Rectal smooth muscle tissue (tissue), 1 donor: ENCODE measurements at regions not wholly inside any gene's neighbourhood (a gene's known extent, or its start where the extent isn't known, plus 50 kb on each side); places are given as distances from the start of the nearest gene placed in this dataset.

Experiments used
- H3K27ac ChIP-seq: one replicate; pipeline ENCODE4 v1.7.0; 2013; ENCODE audit warnings: low read depth, low read length, inconsistent platforms
- H3K27me3 ChIP-seq: one replicate; pipeline ENCODE4 v1.7.0; 2013; ENCODE audit warnings: low read length; ENCODE audit not compliant: control insufficient read depth, insufficient read depth
- H3K36me3 ChIP-seq: one replicate; pipeline ENCODE4 v1.7.0; 2013; ENCODE audit warnings: low read length; ENCODE audit not compliant: control insufficient read depth, insufficient read depth
- H3K4me1 ChIP-seq: one replicate; pipeline ENCODE4 v1.7.0; 2013; ENCODE audit warnings: low read length; ENCODE audit not compliant: control insufficient read depth, insufficient read depth
- H3K4me3 ChIP-seq: one replicate; pipeline ENCODE4 v1.7.0; 2013; ENCODE audit warnings: low read length
- H3K9ac ChIP-seq: one replicate; pipeline ENCODE4 v1.7.0; 2013; ENCODE audit warnings: low read length

DNA sequence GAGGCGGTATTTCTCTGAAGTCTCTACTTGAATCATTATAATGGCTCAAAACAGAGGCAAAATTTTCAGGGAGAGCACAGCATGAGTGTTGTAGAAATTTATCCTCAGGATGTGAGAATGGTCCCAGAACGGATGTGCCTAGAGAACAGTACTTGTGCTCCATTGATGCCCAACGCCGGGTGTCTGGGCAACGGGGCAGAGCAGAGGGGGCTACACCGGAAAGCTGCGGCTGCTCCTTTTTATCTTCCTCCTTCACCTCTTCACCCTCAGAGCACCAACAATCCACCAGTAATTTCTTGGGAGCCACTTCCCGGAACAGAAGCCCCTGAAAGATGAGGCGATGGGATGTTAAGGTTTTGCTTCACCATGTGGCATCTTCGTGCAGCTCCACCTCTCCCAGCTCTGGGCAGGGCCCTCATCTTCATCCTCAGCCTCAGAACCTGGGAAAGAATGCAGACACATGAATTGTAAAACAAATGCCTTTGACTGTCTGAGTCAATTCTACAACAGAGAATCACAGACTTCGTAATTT, 71.5 kb downstream of the PTGR3 start:
- H3K4me3 ChIP-seq: no peak overlapping the region
- no peaks in the 10 kb centered on the region for H3K4me1 ChIP-seq
- H3K27me3 ChIP-seq: no peaks in the 10 kb centered on the region
- no peaks in the 10 kb centered on the region for H3K36me3 ChIP-seq
- H3K9ac ChIP-seq: no peak overlapping the region
- H3K27ac ChIP-seq: no peak overlapping the region

DNA sequence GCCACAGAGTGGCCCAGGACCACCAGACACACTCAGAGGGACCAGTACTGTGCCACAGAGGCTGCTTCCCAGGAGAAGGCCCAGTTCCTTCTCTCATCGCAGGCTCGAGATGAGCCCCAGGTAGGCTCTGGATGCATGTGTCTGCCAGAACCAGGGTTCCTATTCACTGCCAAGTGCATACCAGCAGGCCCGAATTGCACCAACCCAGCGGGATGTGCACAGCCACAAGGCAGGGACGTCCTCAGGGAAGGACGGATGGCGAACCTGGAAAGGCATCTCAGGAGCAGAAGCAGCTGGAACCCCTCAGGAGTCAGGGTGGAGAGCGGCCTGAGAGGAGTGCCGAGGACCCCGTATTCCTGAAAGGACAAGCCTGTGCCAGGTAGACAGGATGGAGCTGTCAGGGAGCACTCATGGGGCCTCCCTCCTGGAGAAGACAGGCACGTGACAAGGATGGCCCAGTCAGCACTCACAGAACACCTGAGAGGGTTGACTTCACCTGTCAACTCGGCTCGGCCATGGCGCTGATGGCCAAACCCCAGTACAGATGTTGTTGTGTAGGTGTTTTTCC, 73.7 kb downstream of the PTGR3 start:
- no peak overlapping the region for H3K27ac ChIP-seq
- no peaks in the 10 kb centered on the region for H3K27me3 ChIP-seq
- H3K36me3 ChIP-seq: no peaks in the 10 kb centered on the region
- no peak overlapping the region for H3K9ac ChIP-seq
- H3K4me3 ChIP-seq: no peak overlapping the region
- no peaks in the 10 kb centered on the region for H3K4me1 ChIP-seq

DNA sequence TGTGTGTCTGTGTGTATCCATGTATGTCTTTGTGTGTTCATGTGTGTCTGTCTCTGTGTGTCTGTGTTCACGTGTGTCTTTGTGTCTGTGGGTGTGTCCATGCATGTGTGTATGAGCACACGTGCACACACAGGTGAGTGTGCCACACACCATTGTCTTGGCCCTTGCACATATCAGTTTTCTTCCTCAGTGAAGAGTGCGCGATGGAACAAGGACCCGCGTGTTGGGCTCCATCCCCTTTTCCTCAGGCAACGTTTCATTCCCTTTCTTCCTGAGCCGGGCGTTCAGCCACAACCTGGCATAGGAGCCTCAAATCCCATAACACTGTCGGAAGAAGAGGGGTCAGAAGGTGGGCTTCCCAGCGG, 74.3 kb downstream of the PTGR3 start:
- H3K4me3 ChIP-seq: no peak overlapping the region
- no peaks in the 10 kb centered on the region for H3K4me1 ChIP-seq
- no peak overlapping the region for H3K27ac ChIP-seq
- H3K36me3 ChIP-seq: no peaks in the 10 kb centered on the region
- no peak overlapping the region for H3K9ac ChIP-seq
- H3K27me3 ChIP-seq: no peaks in the 10 kb centered on the region

DNA sequence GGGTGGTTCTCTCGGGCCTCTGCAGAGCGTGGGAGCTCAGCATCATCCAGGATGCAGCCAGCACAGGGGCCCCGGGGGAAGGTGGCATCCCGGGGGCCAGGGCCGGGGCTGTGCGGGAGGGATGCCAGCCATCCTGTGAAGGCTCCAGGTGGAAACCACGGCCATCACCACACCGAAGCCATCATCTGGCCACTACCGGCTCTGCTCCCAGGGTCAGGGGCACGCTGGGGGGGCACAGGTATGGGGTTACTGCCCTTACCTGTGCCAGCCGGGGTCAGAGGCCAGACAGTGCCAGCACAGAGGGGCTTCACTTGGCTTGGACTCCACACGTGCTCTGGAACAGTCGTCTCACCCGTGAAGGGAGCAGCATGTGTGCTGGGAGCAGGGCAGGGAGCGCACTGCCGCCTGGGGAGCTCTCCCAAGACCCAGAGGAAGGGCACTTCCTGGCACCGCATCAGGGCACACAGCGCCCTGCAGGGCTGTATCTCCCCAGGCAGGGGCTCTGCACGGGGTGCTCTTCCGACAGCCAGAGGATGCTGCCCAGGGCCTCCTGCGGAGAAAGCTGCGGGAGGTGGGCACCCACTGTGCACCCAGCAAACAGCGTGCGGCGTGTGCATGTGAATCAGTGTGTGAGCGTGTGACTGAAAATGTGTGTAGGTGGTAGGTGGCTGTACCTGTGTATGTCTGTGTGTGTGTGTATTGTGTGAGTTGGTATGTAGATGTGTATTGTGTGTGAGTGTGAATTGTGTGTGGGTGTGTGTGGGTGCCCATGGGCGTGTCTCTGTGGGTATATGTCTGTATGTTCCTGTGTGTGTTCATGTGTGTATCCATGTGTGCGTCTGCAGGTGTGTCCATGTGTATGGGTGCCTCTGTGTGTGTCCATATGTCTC, 75.0 kb downstream of the PTGR3 start:
- no peaks in the 10 kb centered on the region for H3K36me3 ChIP-seq
- no peak overlapping the region for H3K27ac ChIP-seq
- no peaks in the 10 kb centered on the region for H3K27me3 ChIP-seq
- H3K4me1 ChIP-seq: no peaks in the 10 kb centered on the region
- H3K9ac ChIP-seq: no peak overlapping the region
- H3K4me3 ChIP-seq: no peak overlapping the region

DNA sequence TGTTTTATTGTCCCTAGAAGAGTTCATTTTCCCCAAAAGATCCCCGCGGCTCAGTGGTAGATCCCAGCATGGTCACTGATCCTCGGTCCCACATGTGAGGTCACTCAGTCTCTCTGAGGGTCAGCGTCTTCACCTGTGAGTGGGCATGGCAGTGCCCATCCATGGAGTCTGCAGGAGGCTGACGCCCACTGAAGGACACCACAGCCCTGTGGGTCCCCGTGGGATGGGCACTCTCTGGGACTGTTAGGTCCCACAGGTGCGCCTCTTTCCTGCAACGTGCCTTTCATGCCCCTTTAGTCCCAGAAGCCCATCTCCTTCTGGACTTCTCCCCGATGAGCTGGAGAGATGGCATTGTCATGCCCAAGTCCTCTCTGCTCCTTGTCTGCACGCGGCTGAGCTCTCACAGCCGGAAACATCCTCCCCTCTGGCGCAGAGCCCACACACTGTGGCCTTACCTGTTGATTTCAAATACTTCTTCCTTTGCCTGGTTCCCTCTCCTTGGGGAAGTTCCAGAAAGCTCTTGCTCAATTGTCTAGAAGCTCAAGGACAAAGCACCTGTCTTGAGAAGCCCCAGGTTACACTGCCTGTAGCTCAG, 75.9 kb downstream of the PTGR3 start:
- no peak overlapping the region for H3K9ac ChIP-seq
- no peaks in the 10 kb centered on the region for H3K27me3 ChIP-seq
- H3K27ac ChIP-seq: no peak overlapping the region
- H3K36me3 ChIP-seq: no peaks in the 10 kb centered on the region
- H3K4me3 ChIP-seq: no peak overlapping the region
- H3K4me1 ChIP-seq: no peaks in the 10 kb centered on the region

DNA sequence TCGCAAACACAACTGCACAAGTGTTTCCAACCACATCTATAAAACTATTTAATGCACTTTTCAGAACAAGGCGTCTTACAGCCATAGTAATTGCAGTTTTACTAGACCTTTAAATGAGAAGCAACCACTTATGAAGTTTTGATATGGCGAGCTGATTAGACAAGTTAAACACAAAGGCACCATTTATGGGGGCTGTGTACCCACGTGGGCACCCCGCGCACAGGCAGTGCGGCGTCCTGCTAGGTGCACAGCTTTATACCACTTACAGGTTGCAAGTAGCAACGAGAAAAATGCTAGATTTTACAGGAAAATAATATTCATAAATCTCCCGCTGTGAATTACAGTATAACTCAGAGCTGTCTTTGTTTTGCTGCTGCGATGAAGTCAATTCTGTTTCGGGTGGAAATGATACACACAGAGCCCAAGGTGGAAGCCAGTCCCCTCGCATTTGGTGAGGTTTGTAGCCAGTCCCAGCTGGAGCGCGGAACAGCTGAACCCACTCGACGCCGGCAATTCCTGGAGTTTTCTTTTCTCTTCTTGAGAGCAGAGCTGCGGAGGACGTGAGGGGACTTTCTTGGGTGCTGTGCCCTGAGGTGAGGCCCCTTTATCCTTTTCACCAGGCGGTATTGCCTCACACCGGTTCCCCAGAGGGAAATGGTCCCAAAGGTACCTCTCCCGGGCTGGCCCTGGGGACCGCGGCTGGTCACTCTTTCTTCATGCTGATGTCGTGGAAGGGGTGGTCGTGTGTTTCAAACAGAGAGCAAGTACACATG, 76.7 kb downstream of the PTGR3 start:
- Histone ChIP-seq H3K4me1 (no peaks in the 10 kb centered on the region), H3K4me3 (no peak overlapping the region), H3K36me3 (no peaks in the 10 kb centered on the region), H3K27me3 (no peaks in the 10 kb centered on the region), H3K9ac (no peak overlapping the region), H3K27ac (no peak overlapping the region)

DNA sequence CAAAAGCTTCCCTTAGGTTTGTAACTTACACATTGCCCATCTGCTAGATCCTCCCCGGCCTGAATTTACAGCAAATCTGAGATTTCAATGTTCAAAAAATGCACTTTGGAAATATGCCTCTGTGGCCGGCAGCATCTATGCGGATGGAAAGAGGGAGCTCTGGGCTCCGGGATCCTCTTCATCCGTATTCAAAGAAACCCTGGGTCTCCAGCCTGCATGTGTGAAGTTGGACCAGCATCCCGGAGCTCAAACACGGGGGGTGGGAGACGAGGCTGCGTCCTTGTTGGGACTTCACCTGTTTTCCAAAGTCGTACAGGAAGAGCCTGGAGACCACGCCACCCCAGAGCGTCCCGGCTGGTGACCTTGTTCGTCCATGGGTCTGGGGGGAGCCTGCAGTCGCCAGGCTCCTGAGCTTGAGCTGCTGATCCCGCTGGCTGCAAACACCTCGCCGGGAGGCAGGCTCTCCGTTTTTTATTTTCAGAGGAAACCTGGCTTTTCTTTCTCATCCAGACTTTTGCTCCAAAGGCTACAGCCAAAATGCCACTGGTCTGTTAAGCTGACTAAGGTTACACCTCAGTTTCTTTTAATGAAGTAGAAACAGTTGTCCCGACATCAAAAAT, 77.4 kb downstream of the PTGR3 start:
- Histone ChIP-seq H3K27me3 (no peaks in the 10 kb centered on the region), H3K36me3 (no peaks in the 10 kb centered on the region), H3K9ac (no peak overlapping the region), H3K27ac (no peak overlapping the region), H3K4me1 (no peaks in the 10 kb centered on the region), H3K4me3 (peak overlapping the region; percentile 22)

DNA sequence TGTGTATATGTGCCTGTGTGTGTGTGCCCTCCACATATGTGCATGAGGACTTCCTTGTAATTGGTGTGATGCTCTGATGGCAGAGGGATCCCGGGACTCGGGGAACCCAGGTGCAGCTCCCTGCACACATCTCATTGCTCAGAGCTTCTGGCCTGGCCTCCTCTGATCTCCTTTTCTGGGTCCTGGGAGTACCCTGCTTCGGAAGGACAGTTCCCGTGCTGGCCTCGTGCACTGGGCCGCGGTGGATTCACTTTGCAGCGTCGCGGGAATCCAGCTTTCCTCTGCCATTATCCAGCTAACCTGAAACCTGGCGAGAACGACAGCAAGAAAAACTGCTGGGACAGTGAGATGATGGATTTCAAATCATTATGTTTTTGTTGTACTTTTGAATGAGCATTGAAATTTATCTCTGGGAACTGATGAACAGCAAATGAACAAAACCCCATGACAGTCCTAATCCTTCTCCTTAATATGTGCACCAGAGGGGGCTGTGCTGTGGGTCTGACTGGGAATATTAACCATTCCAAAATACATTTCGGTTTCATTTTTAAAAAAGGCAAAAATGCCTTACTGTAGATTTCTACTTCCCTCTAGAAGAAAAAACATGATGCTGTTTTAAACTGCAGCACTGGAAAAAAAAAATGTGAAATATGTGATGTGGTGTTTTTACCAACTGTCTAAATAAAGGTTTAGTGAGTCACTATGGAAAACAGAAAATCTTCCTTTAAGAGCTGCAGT, 78.2 kb downstream of the PTGR3 start:
- no peak overlapping the region for H3K9ac ChIP-seq
- no peaks in the 10 kb centered on the region for H3K27me3 ChIP-seq
- no peaks in the 10 kb centered on the region for H3K36me3 ChIP-seq
- H3K4me1 ChIP-seq: no peaks in the 10 kb centered on the region
- no peak overlapping the region for H3K4me3 ChIP-seq
- H3K27ac ChIP-seq: no peak overlapping the region

DNA sequence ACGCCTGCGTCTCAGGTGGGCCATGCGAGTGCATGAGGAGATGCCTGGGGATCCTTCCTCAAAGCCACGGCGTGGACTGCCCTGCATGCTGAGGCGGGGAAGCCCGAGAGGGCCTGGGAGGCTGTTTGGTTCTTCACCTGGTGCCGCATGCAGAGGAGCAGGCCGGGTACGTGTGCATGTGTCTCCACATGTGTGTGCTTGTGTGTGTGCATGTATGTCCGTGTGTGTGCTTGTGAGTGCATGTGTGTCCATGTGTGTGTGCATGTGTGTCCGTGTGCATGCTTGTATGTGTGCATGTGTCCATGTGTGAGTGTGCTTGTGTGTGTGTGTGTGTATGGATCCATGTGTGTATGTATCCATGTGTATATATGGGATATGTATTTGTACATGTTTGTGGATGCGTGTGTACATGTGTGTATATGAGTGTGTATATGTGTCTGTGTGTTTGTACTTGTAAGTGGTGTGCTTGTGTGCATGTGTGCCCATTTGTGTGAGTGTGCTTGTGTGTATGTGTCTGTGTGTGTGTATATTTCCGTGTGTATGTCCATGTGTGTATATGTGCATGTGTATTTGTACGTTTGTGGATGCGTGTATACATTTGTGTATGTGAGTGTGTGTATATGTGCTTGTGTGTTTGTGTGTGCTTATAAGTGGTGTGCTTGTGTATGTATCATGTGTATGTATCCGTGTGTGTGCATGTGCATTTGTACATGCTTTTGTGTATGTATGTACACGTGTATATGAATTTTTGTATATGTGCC, 79.0 kb downstream of the PTGR3 start:
- Histone ChIP-seq H3K36me3 (no peaks in the 10 kb centered on the region), H3K9ac (no peak overlapping the region), H3K4me3 (no peak overlapping the region), H3K27ac (no peak overlapping the region), H3K27me3 (no peaks in the 10 kb centered on the region), H3K4me1 (no peaks in the 10 kb centered on the region)

DNA sequence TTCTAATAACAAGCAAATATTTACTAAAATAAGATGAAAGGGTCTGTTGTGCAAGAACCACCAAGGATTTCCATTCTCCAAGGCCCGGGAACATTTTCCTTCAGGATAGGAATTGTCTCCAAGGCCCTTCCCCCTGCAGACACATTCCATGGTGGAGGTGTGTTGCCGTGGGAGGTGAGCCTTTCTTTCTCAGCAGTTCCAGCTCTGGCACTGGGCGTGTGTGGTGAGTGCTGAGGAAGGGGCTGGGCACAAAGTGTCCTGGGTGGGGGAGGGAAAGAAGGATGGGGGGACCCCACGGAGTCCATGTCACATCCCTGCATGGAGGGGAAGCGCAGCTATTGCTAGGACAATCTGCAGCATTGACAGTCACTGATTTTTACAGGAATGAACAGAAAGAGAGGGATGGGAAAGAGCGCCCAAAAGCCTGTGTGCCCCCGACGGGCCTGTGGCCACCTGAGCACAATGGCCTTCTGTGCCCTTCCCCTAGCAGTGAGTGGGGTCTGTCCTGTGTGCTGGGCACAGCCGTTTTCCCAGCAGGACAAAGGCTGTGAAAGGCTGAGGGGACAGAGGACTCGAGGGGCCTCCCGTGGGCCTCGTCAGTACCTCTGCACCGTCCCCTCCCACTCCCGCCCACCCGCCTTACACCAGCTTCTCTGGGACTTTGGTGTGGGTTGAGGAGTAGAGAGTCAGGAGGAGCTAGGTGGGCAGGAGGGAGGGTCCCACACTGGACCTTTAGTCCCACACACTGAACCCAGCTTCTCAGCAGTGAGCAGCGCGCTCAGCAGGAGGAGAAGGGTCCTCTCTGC, 79.8 kb downstream of the PTGR3 start:
- Histone ChIP-seq H3K27ac (no peak overlapping the region), H3K4me1 (no peaks in the 10 kb centered on the region), H3K27me3 (no peaks in the 10 kb centered on the region), H3K9ac (no peak overlapping the region), H3K4me3 (no peak overlapping the region), H3K36me3 (no peaks in the 10 kb centered on the region)
